Trophoblast cell (in vitro differentiated cells and primary cell): ENCODE measurements at regions not wholly inside any gene's neighbourhood (a gene's known extent, or its start where the extent isn't known, plus 50 kb on each side); places are given as distances from the start of the nearest gene placed in this dataset.

Source experiments
- DNase-seq, 2 donors: peaks; one replicate each; pipeline ENCODE4 v3.0.0-alpha.2; 2016
- H2AFZ ChIP-seq: 2 replicates; pipeline ENCODE4 v1.6.1; 2013; ENCODE audit warnings: low read length, moderate library complexity, mild to moderate bottlenecking; ENCODE audit not compliant: insufficient read depth, poor library complexity
- H2AK5ac ChIP-seq: 2 replicates; pipeline ENCODE4 v1.6.1; 2013; ENCODE audit warnings: mild to moderate bottlenecking, low read length
- H2BK120ac ChIP-seq: 2 replicates; pipeline ENCODE4 v1.6.1; 2013; ENCODE audit warnings: low read length, mild to moderate bottlenecking, moderate library complexity; ENCODE audit not compliant: insufficient read depth, poor library complexity
- H2BK12ac ChIP-seq: 2 replicates; pipeline ENCODE4 v1.6.1; 2013; ENCODE audit warnings: mild to moderate bottlenecking, low read length, moderate library complexity
- H2BK5ac ChIP-seq: 2 replicates; pipeline ENCODE4 v1.6.1; 2013; ENCODE audit warnings: low read length, low read depth, moderate library complexity, mild to moderate bottlenecking; ENCODE audit not compliant: poor library complexity
- H3K14ac ChIP-seq: 2 replicates; pipeline ENCODE4 v1.6.1; 2013; ENCODE audit warnings: mild to moderate bottlenecking, low read length
- H3K18ac ChIP-seq: 2 replicates; pipeline ENCODE4 v1.6.1; 2013; ENCODE audit warnings: mild to moderate bottlenecking, low read length
- H3K23ac ChIP-seq: 2 replicates; pipeline ENCODE4 v1.6.1; 2013; ENCODE audit warnings: low read length
- H3K27ac ChIP-seq: 2 replicates; pipeline ENCODE4 v1.5.1; 2013; ENCODE audit warnings: low read depth, mild to moderate bottlenecking, inconsistent platforms, low read length, moderate library complexity
- H3K27me3 ChIP-seq: 2 replicates; pipeline ENCODE4 v1.6.1; 2013; ENCODE audit warnings: inconsistent platforms, mild to moderate bottlenecking, low read length, moderate library complexity; ENCODE audit not compliant: insufficient read depth
- H3K36me3 ChIP-seq, 2 experiments: 1 replicate in 1 of 2; 2 replicates in 1 of 2; pipeline ENCODE4 v1.6.1; 2013; ENCODE audit warnings: low read length in 2 of 2, mild to moderate bottlenecking in 2 of 2, moderate library complexity in 1 of 2; ENCODE audit not compliant: insufficient read depth in 2 of 2, control insufficient read depth in 1 of 2
- H3K4ac ChIP-seq: 2 replicates; pipeline ENCODE4 v1.6.1; 2013; ENCODE audit warnings: low read depth, mild to moderate bottlenecking, low read length, moderate library complexity
- H3K4me1 ChIP-seq, 2 experiments: 1 replicate in 1 of 2; 2 replicates in 1 of 2; pipeline ENCODE4 v1.6.1; 2013; ENCODE audit warnings: low read length in 2 of 2, mild to moderate bottlenecking in 2 of 2, moderate library complexity in 1 of 2; ENCODE audit not compliant: insufficient read depth in 2 of 2, control insufficient read depth in 1 of 2
- H3K4me2 ChIP-seq: 2 replicates; pipeline ENCODE4 v1.6.1; 2013; ENCODE audit warnings: inconsistent platforms, mild to moderate bottlenecking, low read length, moderate library complexity
- H3K4me3 ChIP-seq: 2 replicates; pipeline ENCODE4 v1.5.1; 2013; ENCODE audit warnings: mild to moderate bottlenecking, low read depth, low read length, inconsistent platforms
- H3K79me1 ChIP-seq: one replicate; pipeline ENCODE4 v1.6.1; 2013; ENCODE audit warnings: low read length
- H3K79me2 ChIP-seq: 2 replicates; pipeline ENCODE4 v1.6.1; 2013; ENCODE audit warnings: low read length, mild to moderate bottlenecking; ENCODE audit not compliant: control insufficient read depth, insufficient read depth, poor library complexity
- H3K9ac ChIP-seq: 2 replicates; pipeline ENCODE4 v1.6.1; 2013; ENCODE audit warnings: mild to moderate bottlenecking, low read length
- H3K9me3 ChIP-seq: 2 replicates; pipeline ENCODE4 v1.6.1; 2013; ENCODE audit warnings: low read depth, mild to moderate bottlenecking, control low read depth, inconsistent platforms, low read length; ENCODE audit not compliant: insufficient read depth
- H4K12ac ChIP-seq: 2 replicates; pipeline ENCODE4 v1.6.1; 2013; ENCODE audit warnings: low read depth, mild to moderate bottlenecking, low read length, moderate library complexity
- H4K8ac ChIP-seq: 2 replicates; pipeline ENCODE4 v1.6.1; 2013; ENCODE audit warnings: low read depth, mild to moderate bottlenecking, low read length, moderate library complexity
- H4K91ac ChIP-seq: one replicate; pipeline ENCODE4 v1.6.1; 2013; ENCODE audit warnings: low read depth, mild to moderate bottlenecking, low read length, moderate library complexity
- WGBS: extraction: QIAGEN DNeasy Blood & Tissue Kit; methylation state at CpG from one replicate; pipeline ENCODE4 v1.1.7; 2013; ENCODE audit warnings: missing lambda C conversion rate; ENCODE audit not compliant: insufficient read length, insufficient coverage; ENCODE audit errors: extremely low coverage; 5-methylcytosine and 5-hydroxymethylcytosine counted together

DNA sequence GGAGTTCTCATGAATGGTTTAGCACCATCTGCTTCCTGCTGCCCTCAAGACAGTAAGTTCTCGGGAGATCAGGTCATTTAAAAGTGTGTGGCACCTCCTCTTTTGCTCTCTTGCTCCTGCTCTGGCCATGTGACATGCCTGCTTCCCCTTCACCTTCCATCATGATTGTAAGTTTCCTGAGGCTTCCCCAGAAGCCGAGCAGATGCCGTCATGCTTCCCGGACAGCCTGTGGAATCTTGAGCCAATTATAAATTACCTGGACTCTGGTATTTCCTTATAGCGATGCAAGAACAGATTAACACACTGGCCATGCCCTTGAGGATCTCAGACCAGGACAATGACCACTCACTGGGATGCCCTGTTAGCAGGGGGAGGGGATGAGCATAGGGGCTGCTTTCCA, 212.3 kb downstream of the MATN1 start:
- no peak overlapping the region for H3K4me2 ChIP-seq
- no CpG with 5 or more reads among the region's 5 CpGs for WGBS
- no peaks in the 10 kb centered on the region for H3K36me3 ChIP-seq
- H3K4me1 ChIP-seq = peaks cover 0 to 1% of the 10 kb centered on the region in 2 experiments
- H3K23ac ChIP-seq = no peak overlapping the region
- no peak overlapping the region for H3K18ac ChIP-seq
- H2BK120ac ChIP-seq = no peak overlapping the region
- H3K79me1 ChIP-seq = no peaks in the 10 kb centered on the region
- H4K8ac ChIP-seq = no peak overlapping the region
- H3K9ac ChIP-seq = no peak overlapping the region
- H2AFZ ChIP-seq = no peak overlapping the region
- H3K9me3 ChIP-seq = peaks cover 1% of the 10 kb centered on the region
- H3K4ac ChIP-seq = no peak overlapping the region
- H2AK5ac ChIP-seq = no peak overlapping the region
- no peak overlapping the region for H2BK5ac ChIP-seq
- H4K12ac ChIP-seq = no peak overlapping the region
- H3K27ac ChIP-seq = no peak overlapping the region
- no peak overlapping the region for H3K4me3 ChIP-seq
- H3K14ac ChIP-seq = no peak overlapping the region
- no peak overlapping the region for H2BK12ac ChIP-seq
- DNase-seq = no peak
- no peak overlapping the region for H4K91ac ChIP-seq
- H3K27me3 ChIP-seq = no peaks in the 10 kb centered on the region
- no peaks in the 10 kb centered on the region for H3K79me2 ChIP-seq

DNA sequence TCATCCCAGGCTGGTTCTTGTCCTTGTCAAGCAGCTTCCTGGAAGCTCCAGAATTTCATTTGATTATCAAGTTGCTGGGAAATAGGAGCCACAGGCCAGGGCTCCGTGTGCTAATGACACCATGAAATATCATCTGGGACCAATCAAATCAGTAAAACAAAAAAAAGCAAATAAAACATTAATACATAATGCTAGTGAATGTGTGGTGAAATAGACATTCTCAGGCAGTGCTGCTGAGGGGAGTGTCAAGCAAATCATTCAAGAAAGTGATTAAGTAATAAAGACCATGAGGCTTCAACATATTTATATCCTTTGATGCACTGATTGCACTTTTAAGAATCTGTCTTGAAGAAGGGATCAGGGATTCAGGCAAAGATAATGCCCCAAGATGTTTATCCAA, 213.7 kb downstream of the MATN1 start:
- Histone ChIP-seq H3K4me2 (no peak overlapping the region), H3K36me3 (no peaks in the 10 kb centered on the region), H3K23ac (no peak overlapping the region), H3K18ac (no peak overlapping the region), H3K4me3 (no peak overlapping the region), H3K27me3 (no peaks in the 10 kb centered on the region), H4K91ac (no peak overlapping the region), H3K14ac (no peak overlapping the region), H2BK5ac (no peak overlapping the region), H2AK5ac (no peak overlapping the region), H3K4ac (no peak overlapping the region), H3K9ac (no peak overlapping the region), H3K4me1 (peaks cover 0 to 1% of the 10 kb centered on the region in 2 experiments), H3K79me2 (no peaks in the 10 kb centered on the region), H2BK12ac (no peak overlapping the region), H4K8ac (no peak overlapping the region), H2AFZ (no peak overlapping the region), H3K27ac (no peak overlapping the region), H3K79me1 (no peaks in the 10 kb centered on the region), H4K12ac (no peak overlapping the region), H2BK120ac (no peak overlapping the region), H3K9me3 (peaks cover 1% of the 10 kb centered on the region)
- no peak for DNase-seq
- no CpG with 5 or more reads among the region's 1 CpG for WGBS

DNA sequence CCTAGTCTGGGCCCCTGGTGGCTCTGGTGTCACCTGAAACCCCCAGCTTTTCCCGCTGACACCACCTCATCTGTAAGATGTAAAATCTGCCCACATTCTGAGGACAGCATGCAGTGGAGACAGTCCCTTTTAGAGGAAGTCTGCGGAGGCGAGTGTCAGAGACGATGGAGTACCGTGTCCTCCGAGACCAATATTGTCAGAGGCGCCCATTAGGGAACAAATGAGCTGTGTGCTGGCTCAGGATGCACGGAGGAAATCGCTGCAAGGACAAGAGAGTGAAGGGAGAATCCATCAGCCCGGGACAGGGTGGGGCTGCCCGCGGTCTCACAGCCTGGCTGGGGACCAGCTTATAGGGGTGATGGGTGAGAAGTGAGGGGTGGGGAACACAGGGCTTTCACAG, 214.8 kb downstream of the MATN1 start:
- H3K18ac ChIP-seq = no peak overlapping the region
- H3K4me2 ChIP-seq = no peak overlapping the region
- H3K9me3 ChIP-seq = peaks cover 1% of the 10 kb centered on the region
- no peaks in the 10 kb centered on the region for H3K79me1 ChIP-seq
- H3K27me3 ChIP-seq = no peaks in the 10 kb centered on the region
- H3K14ac ChIP-seq = no peak overlapping the region
- H3K36me3 ChIP-seq = no peaks in the 10 kb centered on the region
- H3K4me3 ChIP-seq = no peak overlapping the region
- H4K12ac ChIP-seq = no peak overlapping the region
- no peak overlapping the region for H4K8ac ChIP-seq
- WGBS = no CpG with 5 or more reads among the region's 12 CpGs
- no peak overlapping the region for H3K4ac ChIP-seq
- no peaks in the 10 kb centered on the region for H3K79me2 ChIP-seq
- H4K91ac ChIP-seq = no peak overlapping the region
- H3K4me1 ChIP-seq = peaks cover 0 to 1% of the 10 kb centered on the region in 2 experiments
- H2BK120ac ChIP-seq = no peak overlapping the region
- no peak overlapping the region for H2AK5ac ChIP-seq
- no peak overlapping the region for H3K23ac ChIP-seq
- no peak overlapping the region for H2BK12ac ChIP-seq
- H3K9ac ChIP-seq = no peak overlapping the region
- no peak for DNase-seq
- no peak overlapping the region for H2AFZ ChIP-seq
- no peak overlapping the region for H3K27ac ChIP-seq
- H2BK5ac ChIP-seq = no peak overlapping the region

DNA sequence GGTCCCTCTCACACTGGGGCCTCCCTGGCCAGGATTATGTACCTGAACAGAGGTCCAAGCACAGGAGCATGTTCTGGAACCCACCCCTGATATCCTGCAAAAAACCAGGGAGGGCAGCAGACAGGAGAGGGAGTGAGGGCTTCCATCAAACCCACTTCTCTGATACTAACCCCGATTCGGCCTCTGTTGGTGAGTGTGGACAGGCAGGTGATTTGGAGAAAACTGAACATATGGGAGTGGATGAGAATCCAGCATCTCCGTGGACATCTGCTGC, 215.3 kb downstream of the MATN1 start:
- peaks cover 0 to 1% of the 10 kb centered on the region in 2 experiments for H3K4me1 ChIP-seq
- H4K12ac ChIP-seq = no peak overlapping the region
- no peaks in the 10 kb centered on the region for H3K27me3 ChIP-seq
- H3K79me2 ChIP-seq = no peaks in the 10 kb centered on the region
- H2BK120ac ChIP-seq = no peak overlapping the region
- H3K27ac ChIP-seq = no peak overlapping the region
- H3K14ac ChIP-seq = no peak overlapping the region
- DNase-seq = no peak
- H2BK5ac ChIP-seq = no peak overlapping the region
- H2BK12ac ChIP-seq = no peak overlapping the region
- no CpG with 5 or more reads among the region's 3 CpGs for WGBS
- H3K23ac ChIP-seq = no peak overlapping the region
- H4K8ac ChIP-seq = no peak overlapping the region
- H3K4ac ChIP-seq = no peak overlapping the region
- H3K4me3 ChIP-seq = no peak overlapping the region
- H3K36me3 ChIP-seq = no peaks in the 10 kb centered on the region
- H4K91ac ChIP-seq = no peak overlapping the region
- no peak overlapping the region for H2AK5ac ChIP-seq
- no peak overlapping the region for H3K9ac ChIP-seq
- no peak overlapping the region for H3K4me2 ChIP-seq
- no peaks in the 10 kb centered on the region for H3K79me1 ChIP-seq
- H2AFZ ChIP-seq = no peak overlapping the region
- H3K9me3 ChIP-seq = peaks cover 1% of the 10 kb centered on the region
- no peak overlapping the region for H3K18ac ChIP-seq
